Uterus (tissue), 2 donors: ENCODE measurements at regions not wholly inside any gene's neighbourhood (a gene's known extent, or its start where the extent isn't known, plus 50 kb on each side); places are given as distances from the start of the nearest gene placed in this dataset.

ENCODE experiments used
- POLR2A ChIP-seq, 2 donors: fragments of 450-650 bp; IDR thresholded peaks; one replicate each; pipeline ENCODE4 v1.6.1; 2016; ENCODE audit warnings: antibody characterized with exemption in 2 of 2, mild to moderate bottlenecking in 1 of 2, moderate library complexity in 1 of 2
- TF ChIP-seq, protein P1 (sequence below), 4 experiments: fragments of 200-600 bp in 2 of 4; fragments of 450-650 bp in 2 of 4; sonication (generic) in 2 of 4; IDR thresholded peaks; one replicate each; pipeline ENCODE4 v1.5.1; 2016 to 2019; ENCODE audit warnings: antibody characterized with exemption in 4 of 4, mild to moderate bottlenecking in 2 of 4, moderate library complexity in 1 of 4

DNA sequence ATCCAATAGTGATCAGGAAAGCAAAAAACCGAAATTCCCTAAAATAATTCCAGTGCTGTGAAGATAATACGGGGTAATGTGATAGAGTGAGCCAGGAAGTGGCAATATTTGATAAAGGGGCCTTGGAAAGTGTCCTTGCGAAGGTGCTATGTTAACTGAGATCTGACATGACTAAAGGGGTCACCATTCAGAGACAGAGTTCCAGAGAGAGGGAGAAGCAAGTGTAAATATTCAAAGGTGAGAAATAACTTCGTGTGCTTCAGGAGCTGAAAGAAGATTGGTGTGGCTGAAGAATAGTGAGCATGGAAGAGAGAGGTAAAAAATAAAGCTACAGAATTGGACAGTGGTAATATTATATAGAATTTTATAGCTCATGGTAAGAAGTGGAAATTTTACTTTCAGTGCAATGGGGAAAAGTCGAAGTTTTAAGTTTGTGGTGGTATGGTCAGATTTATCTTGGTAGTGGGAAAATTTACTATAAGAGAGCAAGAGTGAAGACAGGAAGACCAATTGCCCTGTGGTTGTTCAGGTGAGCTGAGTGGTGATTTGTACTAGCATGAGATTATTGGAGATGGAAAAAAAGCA, 164.5 kb downstream of the JRKL start:
- TF ChIP-seq, protein P1, sequence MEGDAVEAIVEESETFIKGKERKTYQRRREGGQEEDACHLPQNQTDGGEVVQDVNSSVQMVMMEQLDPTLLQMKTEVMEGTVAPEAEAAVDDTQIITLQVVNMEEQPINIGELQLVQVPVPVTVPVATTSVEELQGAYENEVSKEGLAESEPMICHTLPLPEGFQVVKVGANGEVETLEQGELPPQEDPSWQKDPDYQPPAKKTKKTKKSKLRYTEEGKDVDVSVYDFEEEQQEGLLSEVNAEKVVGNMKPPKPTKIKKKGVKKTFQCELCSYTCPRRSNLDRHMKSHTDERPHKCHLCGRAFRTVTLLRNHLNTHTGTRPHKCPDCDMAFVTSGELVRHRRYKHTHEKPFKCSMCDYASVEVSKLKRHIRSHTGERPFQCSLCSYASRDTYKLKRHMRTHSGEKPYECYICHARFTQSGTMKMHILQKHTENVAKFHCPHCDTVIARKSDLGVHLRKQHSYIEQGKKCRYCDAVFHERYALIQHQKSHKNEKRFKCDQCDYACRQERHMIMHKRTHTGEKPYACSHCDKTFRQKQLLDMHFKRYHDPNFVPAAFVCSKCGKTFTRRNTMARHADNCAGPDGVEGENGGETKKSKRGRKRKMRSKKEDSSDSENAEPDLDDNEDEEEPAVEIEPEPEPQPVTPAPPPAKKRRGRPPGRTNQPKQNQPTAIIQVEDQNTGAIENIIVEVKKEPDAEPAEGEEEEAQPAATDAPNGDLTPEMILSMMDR (IDR thresholded peaks at IDR 0.05), result no peak
- no peak for TF ChIP-seq POLR2A (IDR thresholded peaks at IDR 0.05)
